GDM1 (cell line): ENCODE measurements at regions not wholly inside any gene's neighbourhood (a gene's known extent, or its start where the extent isn't known, plus 50 kb on each side); places are given as distances from the start of the nearest gene placed in this dataset.

Experiments
- DNase-seq: peaks from one replicate; lab custom pipeline; 2025; lab: John Stamatoyannopoulos, UW

- DNase-seq, result no peak
Observed at GRCh38 chr16:27681681-27682080, 131.7 kb downstream of the KATNIP start.

- no peak for DNase-seq
Observed at GRCh38 chr16:27684047-27684446, 134.1 kb downstream of the KATNIP start.

GRCh38 chr16:27685807-27686206, 135.9 kb downstream of the KATNIP start:
- DNase-seq, result no peak

- no peak for DNase-seq
Observed at GRCh38 chr16:27686926-27687325, 137.0 kb downstream of the KATNIP start.

GRCh38 chr16:27687605-27688004, 137.7 kb downstream of the KATNIP start:
- no peak for DNase-seq

- DNase-seq, result no peak
Observed at GRCh38 chr16:27689711-27690110, 139.8 kb downstream of the KATNIP start.

- peak; percentile 20 for DNase-seq
Observed at GRCh38 chr16:27690608-27691007, 140.7 kb downstream of the KATNIP start.

GRCh38 chr16:27691721-27692120, 141.8 kb downstream of the KATNIP start:
- DNase-seq, result no peak

- no peak for DNase-seq
Observed at GRCh38 chr16:27692576-27692975, 142.6 kb downstream of the KATNIP start.

- DNase-seq, result no peak
Observed at GRCh38 chr16:27695161-27695560, 145.2 kb downstream of the KATNIP start.

GRCh38 chr16:27698266-27698665, 148.3 kb downstream of the KATNIP start:
- no peak for DNase-seq

- DNase-seq, result no peak
Observed at GRCh38 chr16:27698746-27699145, 148.8 kb downstream of the KATNIP start.

GRCh38 chr16:27699540-27699939, 149.6 kb downstream of the KATNIP start:
- no peak for DNase-seq

GRCh38 chr16:27700304-27700995, 150.5 kb downstream of the KATNIP start:
- no peak for DNase-seq

GRCh38 chr16:27701381-27701780, 151.4 kb downstream of the KATNIP start:
- no peak for DNase-seq

GRCh38 chr16:27703121-27703520, 153.2 kb downstream of the KATNIP start:
- DNase-seq, result no peak

GRCh38 chr16:27703545-27703944, 153.6 kb downstream of the KATNIP start:
- no peak for DNase-seq

GRCh38 chr16:27704252-27704651, 154.3 kb downstream of the KATNIP start:
- no peak for DNase-seq

GRCh38 chr16:27706156-27706865, 156.4 kb downstream of the KATNIP start:
- no peak for DNase-seq

GRCh38 chr16:27706866-27707685, 157.1 kb downstream of the KATNIP start:
- no peak for DNase-seq

GRCh38 chr16:27708651-27709050, 158.7 kb downstream of the KATNIP start:
- DNase-seq, result no peak

- DNase-seq, result no peak
Observed at GRCh38 chr16:27712251-27712711, 162.3 kb downstream of the KATNIP start.

GRCh38 chr16:27717726-27718125, 167.8 kb downstream of the KATNIP start:
- no peak for DNase-seq
